PFSK-1 (cell line): ENCODE measurements at regions not wholly inside any gene's neighbourhood (a gene's known extent, or its start where the extent isn't known, plus 50 kb on each side); places are given as distances from the start of the nearest gene placed in this dataset.

Experiments
- POLR2AphosphoS5 ChIP-seq: IDR thresholded peaks from 2 replicates; pipeline ENCODE4 v1.6.1; 2012; ENCODE audit warnings: low read depth, mild to moderate bottlenecking, control low read depth, low read length, moderate library complexity
- REST ChIP-seq, 2 experiments: IDR thresholded peaks; 2 replicates each; pipeline versions ENCODE4 v1.6.1 to v1.8.0; 2011 to 2012; ENCODE audit warnings: low read depth in 2 of 2, low read length in 2 of 2, control low read depth in 1 of 2, inconsistent platforms in 1 of 2, mild to moderate bottlenecking in 1 of 2, moderate library complexity in 1 of 2; ENCODE audit not compliant: insufficient read depth in 1 of 2
- SIN3A ChIP-seq: IDR thresholded peaks from 2 replicates; pipeline ENCODE4 v1.6.1; 2012; ENCODE audit warnings: mild to moderate bottlenecking, low read length, moderate library complexity, borderline replicate concordance; ENCODE audit not compliant: insufficient read depth
- TAF1 ChIP-seq: IDR thresholded peaks from 2 replicates; pipeline ENCODE4 v1.6.1; 2012; ENCODE audit warnings: low read length, control low read depth, borderline replicate concordance; ENCODE audit not compliant: insufficient read depth

DNA sequence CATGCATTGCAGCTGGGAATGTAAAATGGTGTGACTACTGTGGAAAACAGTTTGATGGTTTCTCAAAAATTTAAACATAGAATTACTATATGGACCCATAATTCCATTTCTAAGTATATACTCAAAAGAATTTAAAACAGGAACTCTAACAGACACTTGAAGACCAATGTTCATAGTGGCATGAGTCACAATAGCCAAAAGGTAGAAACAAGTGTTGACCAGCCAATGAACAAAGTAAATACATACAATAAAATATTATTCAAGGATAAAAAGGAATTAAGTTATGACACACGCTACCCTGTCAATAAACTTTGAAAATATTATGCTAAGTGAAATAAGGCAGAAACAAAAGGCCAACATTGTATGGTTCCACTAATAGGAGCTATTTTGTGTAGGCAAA lies 357.4 kb upstream of the IL12A start:
- TF ChIP-seq POLR2AphosphoS5 (no peak), SIN3A (no peak), TAF1 (no peak), REST (IDR thresholded peaks at IDR 0.05; ENCODE audit: insufficient read depth in 1 of 2, low read depth in 2 of 2, low read length in 2 of 2) (no peak)
